Transverse colon (tissue), 3 donors: ENCODE measurements at regions not wholly inside any gene's neighbourhood (a gene's known extent, or its start where the extent isn't known, plus 50 kb on each side); places are given as distances from the start of the nearest gene placed in this dataset.

Experiments
- POLR2A ChIP-seq: fragments of 450-650 bp; IDR thresholded peaks from one replicate; pipeline ENCODE4 v1.6.1; 2016; ENCODE audit warnings: antibody characterized with exemption, mild to moderate bottlenecking, moderate library complexity
- TF ChIP-seq, protein P1 (sequence below), 5 experiments: fragments of 200-600 bp in 3 of 5; fragments of 450-650 bp in 2 of 5; sonication (generic) in 3 of 5; IDR thresholded peaks; 1 replicate in 2 of 5; 2 replicates in 3 of 5; pipeline ENCODE4 v1.5.1; 2016 to 2017; ENCODE audit warnings: antibody characterized with exemption in 5 of 5, inconsistent platforms in 3 of 5, mild to moderate bottlenecking in 2 of 5, moderate library complexity in 1 of 5

- TF ChIP-seq, protein P1, sequence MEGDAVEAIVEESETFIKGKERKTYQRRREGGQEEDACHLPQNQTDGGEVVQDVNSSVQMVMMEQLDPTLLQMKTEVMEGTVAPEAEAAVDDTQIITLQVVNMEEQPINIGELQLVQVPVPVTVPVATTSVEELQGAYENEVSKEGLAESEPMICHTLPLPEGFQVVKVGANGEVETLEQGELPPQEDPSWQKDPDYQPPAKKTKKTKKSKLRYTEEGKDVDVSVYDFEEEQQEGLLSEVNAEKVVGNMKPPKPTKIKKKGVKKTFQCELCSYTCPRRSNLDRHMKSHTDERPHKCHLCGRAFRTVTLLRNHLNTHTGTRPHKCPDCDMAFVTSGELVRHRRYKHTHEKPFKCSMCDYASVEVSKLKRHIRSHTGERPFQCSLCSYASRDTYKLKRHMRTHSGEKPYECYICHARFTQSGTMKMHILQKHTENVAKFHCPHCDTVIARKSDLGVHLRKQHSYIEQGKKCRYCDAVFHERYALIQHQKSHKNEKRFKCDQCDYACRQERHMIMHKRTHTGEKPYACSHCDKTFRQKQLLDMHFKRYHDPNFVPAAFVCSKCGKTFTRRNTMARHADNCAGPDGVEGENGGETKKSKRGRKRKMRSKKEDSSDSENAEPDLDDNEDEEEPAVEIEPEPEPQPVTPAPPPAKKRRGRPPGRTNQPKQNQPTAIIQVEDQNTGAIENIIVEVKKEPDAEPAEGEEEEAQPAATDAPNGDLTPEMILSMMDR (IDR thresholded peaks at IDR 0.05) = no peak
- no peak for TF ChIP-seq POLR2A
Observed at GRCh38 chr14:30160608-30161007, 233.0 kb upstream of the PRKD1 start.
